HG03460 (cell line): ENCODE measurements at regions not wholly inside any gene's neighbourhood (a gene's known extent, or its start where the extent isn't known, plus 50 kb on each side); places are given as distances from the start of the nearest gene placed in this dataset.
A peak's percentile ranks its signal among the peaks of the same experiment; 100 is the strongest.
"Not testable (repeated sequence)": the region's sequence is repeated elsewhere in the genome, so short reads cannot be mapped to it uniquely, and the experiment has no call there.

ENCODE experiments used
- ATAC-seq: cut with Tn5 transposase; IDR thresholded peaks from one replicate; pipeline ENCODE4 v1.9.1; 2021; ENCODE audit not compliant: unreplicated experiment

DNA sequence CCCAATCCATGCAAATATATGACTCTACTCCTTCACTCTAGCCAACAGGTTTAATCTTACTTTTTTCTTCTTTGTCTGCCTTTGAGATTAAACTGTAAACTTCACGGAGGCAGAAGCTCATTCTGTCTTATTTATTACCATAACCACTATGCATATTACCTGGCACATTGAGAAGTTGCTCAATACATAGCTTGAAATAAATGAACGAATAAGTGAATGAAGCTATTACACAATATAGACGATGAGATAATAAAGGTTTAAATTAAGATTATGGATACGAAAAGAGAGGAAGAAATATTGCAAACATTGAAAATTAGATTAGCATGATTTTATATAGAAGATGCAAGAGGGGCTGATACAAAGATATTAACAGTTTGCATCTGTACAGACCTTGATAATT, 385.1 kb downstream of the LTN1 start:
- ATAC-seq: no peak

- ATAC-seq: peak; percentile 82
These were observed 387.6 kb downstream of the LTN1 start for GRCh38 chr21:28604946-28605537.

DNA sequence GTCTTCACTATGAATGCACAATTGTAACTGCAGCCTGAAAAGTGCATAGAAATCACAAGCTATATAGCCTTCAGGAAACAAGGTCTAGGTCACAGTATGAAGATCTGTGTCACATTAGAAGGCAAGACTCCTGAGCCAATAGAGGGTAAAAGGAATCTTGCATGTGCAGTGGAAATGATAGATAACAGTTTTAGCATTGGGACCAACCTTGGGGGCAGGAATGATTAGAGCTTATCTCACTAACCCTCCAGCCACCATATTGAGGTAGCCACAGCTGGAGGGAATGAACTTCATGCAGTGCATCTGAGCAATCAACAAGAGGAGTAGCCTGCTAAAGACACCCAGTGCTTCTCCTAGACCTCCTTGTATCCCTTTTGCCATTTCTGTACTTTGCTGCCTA, 390.1 kb downstream of the LTN1 start:
- ATAC-seq: no peak

DNA sequence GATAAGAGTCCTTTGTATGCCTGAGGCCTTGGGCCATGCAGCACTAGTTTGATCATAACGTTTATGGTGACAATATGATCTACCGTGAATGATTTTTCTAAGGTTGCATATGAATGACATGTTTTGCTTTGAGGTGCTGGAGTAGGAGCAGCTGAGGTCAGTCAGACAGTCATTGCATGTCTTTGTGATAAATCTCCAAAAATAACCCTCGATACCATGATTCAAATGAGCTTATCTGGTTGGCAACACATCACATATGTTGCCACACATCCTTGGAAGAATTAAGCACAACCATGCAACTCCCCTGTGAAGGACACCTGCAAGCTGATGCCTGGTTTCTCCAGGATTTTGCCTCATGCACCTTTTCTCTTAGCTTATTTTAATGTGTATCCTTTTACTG, 394.5 kb downstream of the LTN1 start:
- ATAC-seq: no peak

DNA sequence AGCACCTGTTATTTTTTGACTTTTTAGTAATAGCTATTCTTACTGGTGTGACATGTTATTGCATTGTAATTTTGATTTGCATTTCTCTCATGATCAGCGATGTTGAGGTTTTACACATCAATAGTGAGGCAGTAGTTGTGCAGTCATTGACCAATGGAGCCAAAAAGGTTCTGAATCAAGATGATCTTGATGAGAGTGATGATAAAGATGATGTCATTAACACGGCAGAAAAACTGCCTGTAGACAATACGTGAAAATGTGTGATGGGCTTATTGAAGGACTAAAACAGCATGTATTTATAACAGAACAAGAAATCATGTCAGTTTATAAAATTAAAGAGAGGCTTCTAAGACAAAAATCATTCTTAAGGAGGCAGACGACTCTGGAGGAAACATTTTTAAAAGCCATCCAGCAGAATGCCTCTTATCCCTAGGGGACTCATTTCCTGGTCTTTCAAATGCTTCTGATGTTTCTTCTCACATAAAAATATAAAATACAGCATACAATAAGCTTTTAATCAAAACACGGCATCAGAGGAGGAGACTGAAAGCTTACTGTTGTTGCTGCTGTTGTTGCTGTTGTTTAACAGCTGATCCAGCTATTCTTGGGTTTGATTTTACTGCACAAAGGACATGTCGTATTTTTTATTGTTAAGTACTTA, 400.3 kb downstream of the LTN1 start:
- no peak for ATAC-seq

- no peak for ATAC-seq
These were observed 402.0 kb downstream of the LTN1 start for GRCh38 chr21:28590676-28591075.

GRCh38 chr21:28590026-28590425, 402.7 kb downstream of the LTN1 start:
- no peak for ATAC-seq

GRCh38 chr21:28588997-28589396, 403.7 kb downstream of the LTN1 start:
- ATAC-seq: no peak

- no peak for ATAC-seq
These were observed 404.9 kb downstream of the LTN1 start for GRCh38 chr21:28587748-28588147.

DNA sequence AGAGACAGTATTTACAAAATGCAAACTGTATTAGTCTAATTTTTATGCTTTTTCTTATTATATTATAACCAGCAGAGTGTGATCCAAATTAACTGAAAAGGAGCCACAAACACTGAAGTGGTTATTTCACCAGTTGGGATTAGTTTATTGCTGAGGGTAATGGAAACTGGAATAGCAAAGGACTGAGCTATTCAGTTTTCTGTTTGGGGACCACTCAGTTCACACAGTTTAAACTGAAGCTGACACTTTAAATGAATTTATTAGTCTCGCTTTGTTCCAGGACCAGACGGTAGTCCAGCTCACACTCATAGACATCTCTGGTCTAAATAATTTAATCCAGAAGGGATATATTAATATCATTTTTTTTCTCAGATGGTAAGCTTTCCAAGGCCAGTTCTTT, 410.7 kb downstream of the LTN1 start:
- ATAC-seq: no peak

GRCh38 chr21:28581311-28581731, 411.4 kb downstream of the LTN1 start:
- not testable (repeated sequence) for ATAC-seq

GRCh38 chr21:28580585-28580984, 412.1 kb downstream of the LTN1 start:
- no peak for ATAC-seq

DNA sequence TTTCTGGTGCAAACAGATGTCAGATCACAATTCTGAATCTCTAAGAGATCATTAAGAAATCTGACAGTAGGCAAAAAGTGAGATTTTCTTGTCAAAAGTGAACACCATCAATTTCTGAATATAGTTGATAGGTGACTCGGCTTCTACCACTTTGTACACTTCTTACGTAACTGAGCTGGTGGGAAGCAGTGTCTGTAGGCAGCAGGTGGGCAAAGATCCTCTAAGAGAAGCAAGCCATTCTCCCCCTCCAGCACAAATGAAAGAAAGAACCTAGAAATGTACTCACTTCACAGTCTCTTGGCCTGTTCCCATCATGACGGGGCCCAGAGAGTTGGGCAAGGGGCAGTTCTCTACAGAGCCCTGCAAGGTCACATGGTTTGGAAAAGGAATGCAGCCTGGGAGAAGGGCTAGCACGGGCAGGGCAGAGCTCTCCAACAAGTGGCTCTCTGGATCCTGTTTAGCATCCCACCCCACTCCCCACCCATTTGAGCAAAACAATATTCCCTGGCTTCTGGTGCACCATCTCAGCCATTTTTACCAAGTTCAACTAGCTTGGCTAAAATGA, 412.6 kb downstream of the LTN1 start:
- ATAC-seq: no peak

DNA sequence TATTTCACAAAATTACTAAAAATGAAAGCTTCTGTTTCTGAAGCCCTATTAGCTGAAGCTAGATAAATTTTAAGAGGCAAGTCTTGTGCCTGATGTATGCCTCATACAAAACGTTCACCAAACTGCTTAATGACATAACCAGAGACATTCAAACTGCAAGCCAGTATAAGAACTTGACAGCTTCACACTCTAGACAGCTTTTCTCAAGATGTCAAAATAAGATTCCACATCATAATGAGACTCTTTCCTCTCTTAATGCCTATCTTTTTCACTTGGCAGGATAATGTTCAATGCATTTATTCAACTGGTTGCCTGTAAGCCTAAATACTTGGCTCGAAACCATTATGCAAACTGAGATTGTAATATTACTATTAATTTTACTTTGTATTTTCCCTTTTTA, 424.0 kb downstream of the LTN1 start:
- no peak for ATAC-seq

DNA sequence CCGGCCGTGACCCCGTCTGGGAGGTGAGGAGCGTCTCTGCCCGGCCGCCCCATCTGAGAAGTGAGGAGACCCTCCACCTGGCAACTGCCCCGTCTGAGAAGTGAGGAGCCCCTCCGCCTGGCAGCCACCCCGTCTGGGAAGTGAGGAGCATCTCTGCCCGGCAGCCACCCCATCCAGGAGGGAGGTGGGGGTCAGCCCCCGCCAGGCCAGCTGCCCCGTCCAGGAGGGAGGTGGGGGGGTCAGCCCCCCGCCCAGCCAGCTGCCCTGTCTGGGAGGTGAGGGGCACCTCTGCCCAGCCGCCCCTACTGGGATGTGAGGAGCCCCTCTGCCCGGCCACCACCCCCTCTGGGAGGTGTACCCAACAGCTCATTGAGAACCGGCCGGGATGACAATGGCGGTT, 428.7 kb downstream of the LTN1 start:
- ATAC-seq: not testable (repeated sequence)

- no peak for ATAC-seq
These were observed 430.9 kb downstream of the LTN1 start for GRCh38 chr21:28561772-28562171.

- no peak for ATAC-seq
These were observed 437.8 kb downstream of the LTN1 start for GRCh38 chr21:28554660-28555475.

DNA sequence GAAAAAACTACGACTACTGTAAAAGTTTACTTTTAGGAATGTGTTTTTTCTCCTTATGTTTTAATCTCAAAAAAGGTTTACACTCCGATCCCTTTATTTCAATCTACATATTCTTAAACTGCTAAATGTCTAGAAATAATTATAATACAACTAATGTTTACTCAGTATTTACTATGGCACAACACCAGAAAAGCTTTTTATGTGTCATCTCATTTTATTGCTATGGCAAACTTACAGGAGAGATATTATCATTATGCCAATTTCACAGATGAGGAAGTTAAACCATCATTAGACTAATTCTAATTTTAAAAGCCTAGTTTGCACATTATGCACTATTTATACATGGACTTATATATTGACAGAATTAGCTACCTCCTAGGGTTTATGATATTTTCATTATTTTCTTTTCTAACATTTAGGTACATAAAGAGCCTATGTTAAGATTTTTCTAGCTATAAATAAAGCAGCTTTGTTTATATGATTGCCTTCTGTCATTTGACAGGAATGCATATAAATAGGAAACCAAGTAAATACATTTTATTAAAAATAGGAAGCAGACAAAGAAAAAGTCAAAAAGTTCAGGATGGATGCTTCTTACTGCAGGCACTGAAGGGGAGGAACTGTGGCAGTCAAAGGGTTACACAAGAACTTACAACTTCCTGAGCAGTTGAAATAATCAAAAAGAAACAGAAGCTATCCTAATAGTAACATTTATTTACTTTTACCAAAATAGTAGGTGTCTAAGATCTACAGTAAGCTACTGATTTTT, 442.4 kb downstream of the LTN1 start:
- ATAC-seq: no peak

DNA sequence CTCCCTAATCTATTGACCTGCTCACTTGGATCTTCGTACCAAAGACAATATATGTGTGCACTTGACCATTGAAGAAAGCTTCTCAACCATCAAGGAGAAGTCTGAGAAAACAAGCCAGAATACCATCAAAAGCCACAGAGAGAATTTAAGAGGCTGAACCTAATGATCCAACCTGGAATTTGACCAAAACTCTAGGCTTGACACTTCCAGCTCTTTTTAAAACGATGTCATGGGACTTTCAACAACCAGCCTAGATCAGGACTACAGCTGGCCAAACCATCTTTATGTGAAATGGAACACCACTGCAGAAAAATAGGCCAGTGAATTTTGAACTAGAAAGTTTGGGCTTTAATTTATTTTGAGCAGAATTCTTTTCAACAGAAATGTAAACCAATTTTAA, 444.4 kb downstream of the LTN1 start:
- ATAC-seq: no peak

GRCh38 chr21:28547766-28548165, 444.9 kb downstream of the LTN1 start:
- ATAC-seq: no peak

DNA sequence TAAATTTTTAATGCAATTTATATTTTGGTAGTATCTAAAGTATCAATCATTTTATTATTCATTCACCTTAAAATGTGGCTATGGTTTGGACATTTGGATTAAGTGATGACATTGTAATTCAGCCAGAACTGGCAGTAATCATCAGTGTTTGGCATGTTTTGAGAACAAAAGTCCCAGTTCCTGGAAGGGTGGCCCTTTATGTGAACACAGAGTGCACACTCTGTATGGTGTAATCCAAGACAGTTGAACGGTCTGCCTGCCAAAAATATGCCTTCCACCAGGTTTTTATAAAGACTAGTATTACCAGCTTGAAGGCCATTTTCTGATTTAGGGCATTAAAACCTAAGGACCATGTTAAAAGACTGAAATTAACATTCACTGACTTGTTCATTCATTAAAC, 448.7 kb downstream of the LTN1 start:
- ATAC-seq: no peak
